ENCODE measurements at regions not wholly inside any gene's neighbourhood (a gene's known extent, or its start where the extent isn't known, plus 50 kb on each side); places are given as distances from the start of the nearest gene placed in this dataset.

GRCh38 chr1:34655875-34656240 is 99.0 kb upstream of the GJB5 start:
- Mint-ChIP-seq H3K27ac (no peak overlapping the region), H3K27me3 (ENCODE audit: insufficient read depth, low read depth, poor library complexity) (peaks cover 15% of the 10 kb centered on the region), H3K36me3 (ENCODE audit: low read depth) (no peaks in the 10 kb centered on the region), H3K9me3 (no peaks in the 10 kb centered on the region), H3K4me1 (peaks cover 43% of the 10 kb centered on the region), H3K4me3 (no peak overlapping the region)
- H3K4me1 ChIP-seq (ENCODE audit: insufficient read depth), result peaks cover 38% of the 10 kb centered on the region
- no peak overlapping the region for H3K4me3 ChIP-seq
- 0 out of 2 replicates have a peak, but pooled peaks cover 5% of the 10 kb centered on the region for H3K9me2 ChIP-seq (ENCODE audit: insufficient read depth)
- no peaks in the 10 kb centered on the region for H4K20me1 ChIP-seq (replicated peaks; ENCODE audit: insufficient read depth)
- ATAC-seq (no peak; the same call in 2 of the 3 replicates), DNase-seq (ENCODE audit: low spot score) (no peak)
- H3K27ac ChIP-seq (ENCODE audit: low read depth), result no peak overlapping the region
- no peaks in the 10 kb centered on the region for H3K79me2 ChIP-seq (replicated peaks; ENCODE audit: insufficient read depth)
- H3K36me3 ChIP-seq (ENCODE audit: insufficient read depth), result no peaks in the 10 kb centered on the region
- H3K27me3 ChIP-seq (ENCODE audit: insufficient read depth), result no peaks in the 10 kb centered on the region
- H3F3A ChIP-seq (replicated peaks; ENCODE audit: low read depth), result no peaks in the 10 kb centered on the region
- no peak for TF ChIP-seq CTCF (conservative IDR thresholded peaks at IDR 0.05; ENCODE audit: low read depth in 2 of 2)
- TF ChIP-seq EZH2 (IDR thresholded peaks at IDR 0.05; ENCODE audit: low read depth, unreplicated experiment), result no peak
- TF ChIP-seq ETS1 (IDR thresholded peaks at IDR 0.05), result no peak
- TF ChIP-seq POLR2AphosphoS5 (IDR thresholded peaks at IDR 0.05; ENCODE audit: low read depth), result no peak
- peak overlapping the region; percentile 58 for H3K4me2 ChIP-seq
- no peak overlapping the region for H2AFZ ChIP-seq

GRCh38 chr1:34656299-34656698 is 98.5 kb upstream of the GJB5 start:
- peak overlapping the region; percentile 58 for H3K4me2 ChIP-seq
- no peak overlapping the region for H3K27ac ChIP-seq (ENCODE audit: low read depth)
- H3K36me3 Mint-ChIP-seq (ENCODE audit: low read depth), result no peaks in the 10 kb centered on the region

GRCh38 chr1:34656731-34657130 is 98.1 kb upstream of the GJB5 start:
- Histone ChIP-seq H3K27me3 (ENCODE audit: insufficient read depth) (no peaks in the 10 kb centered on the region), H3F3A (replicated peaks; ENCODE audit: low read depth) (no peaks in the 10 kb centered on the region), H3K27ac (ENCODE audit: low read depth) (no peak overlapping the region), H3K4me1 (ENCODE audit: insufficient read depth) (peaks cover 38% of the 10 kb centered on the region), H3K4me2 (0 out of 2 replicates have a peak overlapping the region, but pooled peaks have one; percentile 32), H3K9me2 (ENCODE audit: insufficient read depth) (0 out of 2 replicates have a peak, but pooled peaks cover 5% of the 10 kb centered on the region), H3K4me3 (no peak overlapping the region), H2AFZ (peak overlapping the region; percentile 90; the same call in 1 of the 2 replicates), H4K20me1 (replicated peaks; ENCODE audit: insufficient read depth) (no peaks in the 10 kb centered on the region), H3K79me2 (replicated peaks; ENCODE audit: insufficient read depth) (no peaks in the 10 kb centered on the region), H3K36me3 (ENCODE audit: insufficient read depth) (no peaks in the 10 kb centered on the region)
- Mint-ChIP-seq H3K27ac (no peak overlapping the region), H3K27me3 (ENCODE audit: insufficient read depth, low read depth, poor library complexity) (peaks cover 15% of the 10 kb centered on the region), H3K36me3 (ENCODE audit: low read depth) (no peaks in the 10 kb centered on the region), H3K4me1 (peaks cover 43% of the 10 kb centered on the region), H3K9me3 (no peaks in the 10 kb centered on the region), H3K4me3 (no peak overlapping the region)
- DNase-seq (ENCODE audit: low spot score), result no peak
- ATAC-seq, result peak; percentile 72
- TF ChIP-seq CTCF (conservative IDR thresholded peaks at IDR 0.05; ENCODE audit: low read depth in 2 of 2), result no peak

More at GRCh38 chr1:34656299-34656698, 98.5 kb upstream of the GJB5 start:
- Mint-ChIP-seq H3K4me3 (no peak overlapping the region), H3K27me3 (ENCODE audit: insufficient read depth, low read depth, poor library complexity) (peaks cover 15% of the 10 kb centered on the region), H3K27ac (no peak overlapping the region), H3K9me3 (no peaks in the 10 kb centered on the region), H3K4me1 (peaks cover 43% of the 10 kb centered on the region)
- Histone ChIP-seq H3F3A (replicated peaks; ENCODE audit: low read depth) (no peaks in the 10 kb centered on the region), H3K4me3 (no peak overlapping the region), H3K27me3 (ENCODE audit: insufficient read depth) (no peaks in the 10 kb centered on the region), H3K9me2 (ENCODE audit: insufficient read depth) (0 out of 2 replicates have a peak, but pooled peaks cover 5% of the 10 kb centered on the region), H3K79me2 (replicated peaks; ENCODE audit: insufficient read depth) (no peaks in the 10 kb centered on the region), H3K4me1 (ENCODE audit: insufficient read depth) (peaks cover 38% of the 10 kb centered on the region), H2AFZ (no peak overlapping the region), H4K20me1 (replicated peaks; ENCODE audit: insufficient read depth) (no peaks in the 10 kb centered on the region), H3K36me3 (ENCODE audit: insufficient read depth) (no peaks in the 10 kb centered on the region)
- TF ChIP-seq EZH2phosphoT487 (IDR thresholded peaks at IDR 0.05; ENCODE audit: unreplicated experiment) (no peak), STAT1 (IDR thresholded peaks at IDR 0.05; ENCODE audit: unreplicated experiment) (no peak)
- no peak; the same call in 2 of the 3 replicates for ATAC-seq
- DNase-seq (ENCODE audit: low spot score), result no peak

Data from GM23338 (cell line).